NOMO-1 (cell line): ENCODE measurements at regions not wholly inside any gene's neighbourhood (a gene's known extent, or its start where the extent isn't known, plus 50 kb on each side); places are given as distances from the start of the nearest gene placed in this dataset.

ENCODE experiments used
- DNase-seq, 2 experiments: peaks; one replicate each; lab custom pipeline; 2025; ENCODE audit not compliant: unreplicated experiment in 2 of 2; lab: John Stamatoyannopoulos, UW

- DNase-seq = no peak
Measured at GRCh38 chr2:105626212-105626965, 118.3 kb upstream of the NCK2 start.

GRCh38 chr2:105625632-105626031 lies 119.1 kb upstream of the NCK2 start:
- DNase-seq = no peak

- DNase-seq = no peak
Measured at GRCh38 chr2:105621038-105621437, 123.7 kb upstream of the NCK2 start.

GRCh38 chr2:105618351-105618659 lies 126.4 kb upstream of the NCK2 start:
- DNase-seq = no peak

- DNase-seq = no peak
Measured at GRCh38 chr2:105617631-105618350, 126.9 kb upstream of the NCK2 start.

- DNase-seq = no peak
Measured at GRCh38 chr2:105615305-105615704, 129.4 kb upstream of the NCK2 start.

- no peak for DNase-seq
Measured at GRCh38 chr2:105611811-105612424, 132.8 kb upstream of the NCK2 start.

- no peak for DNase-seq
Measured at GRCh38 chr2:105611333-105611637, 133.4 kb upstream of the NCK2 start.

GRCh38 chr2:105610576-105611332 lies 134.0 kb upstream of the NCK2 start:
- no peak for DNase-seq

- DNase-seq = no peak
Measured at GRCh38 chr2:105609746-105610402, 134.8 kb upstream of the NCK2 start.

GRCh38 chr2:105607920-105608504 lies 136.7 kb upstream of the NCK2 start:
- no peak for DNase-seq

GRCh38 chr2:105606081-105606480 lies 138.6 kb upstream of the NCK2 start:
- DNase-seq = no peak

- no peak for DNase-seq
Measured at GRCh38 chr2:105604938-105605337, 139.8 kb upstream of the NCK2 start.

GRCh38 chr2:105600949-105601794 lies 143.5 kb upstream of the NCK2 start:
- DNase-seq = no peak

GRCh38 chr2:105600602-105600948 lies 144.1 kb upstream of the NCK2 start:
- no peak for DNase-seq

- DNase-seq = no peak
Measured at GRCh38 chr2:105600037-105600442, 144.7 kb upstream of the NCK2 start.

GRCh38 chr2:105598829-105599698 lies 145.6 kb upstream of the NCK2 start:
- DNase-seq = no peak

GRCh38 chr2:105597806-105598803 lies 146.6 kb upstream of the NCK2 start:
- no peak for DNase-seq
